ENCODE measurements at regions not wholly inside any gene's neighbourhood (a gene's known extent, or its start where the extent isn't known, plus 50 kb on each side); places are given as distances from the start of the nearest gene placed in this dataset. TPM values are rescaled to one million over a fixed set of nuclear protein-coding genes. Genes with fewer than 3 reads are reported as not detected.

Small RNA genes lying in the stretch of these regions (microRNA-seq; reads per million reads assigned to microRNA genes)
- 0 reads per million in 2 experiments for gene MIR7158 (ENCODE audit: borderline microRNAs expressed in 2 of 2, borderline number of aligned reads in 2 of 2, borderline replicate concordance in 1 of 2)
- gene MIR7515 (ENCODE audit: borderline microRNAs expressed in 2 of 2, borderline number of aligned reads in 2 of 2, borderline replicate concordance in 1 of 2), result 0 reads per million in 2 experiments

Small RNA genes lying in the stretch of these regions (small RNA-seq; reads per million reads assigned to genes)
- gene MIR7158 (ENCODE audit: insufficient read depth), result not detected

Measured in H1 (cell line).